Hippocampal formation (tissue), 2 donors: ENCODE measurements at regions not wholly inside any gene's neighbourhood (a gene's known extent, or its start where the extent isn't known, plus 50 kb on each side); places are given as distances from the start of the nearest gene placed in this dataset.
"Not testable (repeated sequence)": the region's sequence is repeated elsewhere in the genome, so short reads cannot be mapped to it uniquely, and the experiment has no call there.

ENCODE experiments used
- DNase-seq, 2 donors: peaks; one replicate each; lab custom pipeline; 2025; lab: John Stamatoyannopoulos, UW

- DNase-seq: no peak
Observed at GRCh38 chr6:103175056-103175455, 1684.7 kb downstream of the HACE1 start.

GRCh38 chr6:103167345-103168071 is 1692.2 kb downstream of the HACE1 start:
- no peak for DNase-seq

GRCh38 chr6:103154779-103155572 is 1704.7 kb downstream of the HACE1 start:
- no peak for DNase-seq

GRCh38 chr6:103153016-103153415 is 1706.7 kb downstream of the HACE1 start:
- no peak for DNase-seq

- DNase-seq: no peak
Observed at GRCh38 chr6:103142902-103143301, 1716.8 kb downstream of the HACE1 start.

- no peak for DNase-seq
Observed at GRCh38 chr6:103140308-103141027, 1719.3 kb downstream of the HACE1 start.

- DNase-seq: no peak
Observed at GRCh38 chr6:103139377-103139776, 1720.3 kb downstream of the HACE1 start.

- DNase-seq: no peak
Observed at GRCh38 chr6:103124471-103124870, 1731.0 kb downstream of the GRIK2 start.

- DNase-seq: no peak
Observed at GRCh38 chr6:103122766-103123601, 1729.5 kb downstream of the GRIK2 start.

- no peak for DNase-seq
Observed at GRCh38 chr6:103119056-103119455, 1725.5 kb downstream of the GRIK2 start.

GRCh38 chr6:103114582-103114981 is 1721.1 kb downstream of the GRIK2 start:
- DNase-seq: peak in 1 of 2 donors; percentile 21

GRCh38 chr6:103113416-103113815 is 1719.9 kb downstream of the GRIK2 start:
- DNase-seq: no peak

- no peak for DNase-seq
Observed at GRCh38 chr6:103107985-103108384, 1714.5 kb downstream of the GRIK2 start.

- DNase-seq: no peak
Observed at GRCh38 chr6:103105686-103106085, 1712.2 kb downstream of the GRIK2 start.

- no peak for DNase-seq
Observed at GRCh38 chr6:103101267-103101666, 1707.8 kb downstream of the GRIK2 start.

GRCh38 chr6:103092414-103092813 is 1698.9 kb downstream of the GRIK2 start:
- DNase-seq: not testable (repeated sequence)

- DNase-seq: no peak
Observed at GRCh38 chr6:103085801-103086200, 1692.3 kb downstream of the GRIK2 start.

- no peak for DNase-seq
Observed at GRCh38 chr6:103081876-103082630, 1688.5 kb downstream of the GRIK2 start.

- DNase-seq: no peak
Observed at GRCh38 chr6:103081126-103081525, 1687.6 kb downstream of the GRIK2 start.

GRCh38 chr6:103080497-103080896 is 1687.0 kb downstream of the GRIK2 start:
- DNase-seq: no peak

- DNase-seq: no peak
Observed at GRCh38 chr6:103079867-103080266, 1686.4 kb downstream of the GRIK2 start.
